PFSK-1 (cell line): ENCODE measurements at regions not wholly inside any gene's neighbourhood (a gene's known extent, or its start where the extent isn't known, plus 50 kb on each side); places are given as distances from the start of the nearest gene placed in this dataset.

ENCODE experiments used
- POLR2AphosphoS5 ChIP-seq: IDR thresholded peaks from 2 replicates; pipeline ENCODE4 v1.6.1; 2012; ENCODE audit warnings: low read depth, mild to moderate bottlenecking, control low read depth, low read length, moderate library complexity
- SIN3A ChIP-seq: IDR thresholded peaks from 2 replicates; pipeline ENCODE4 v1.6.1; 2012; ENCODE audit warnings: mild to moderate bottlenecking, low read length, moderate library complexity, borderline replicate concordance; ENCODE audit not compliant: insufficient read depth
- TAF1 ChIP-seq: IDR thresholded peaks from 2 replicates; pipeline ENCODE4 v1.6.1; 2012; ENCODE audit warnings: low read length, control low read depth, borderline replicate concordance; ENCODE audit not compliant: insufficient read depth
- TF ChIP-seq, protein P1 (sequence below), 2 experiments: IDR thresholded peaks; 2 replicates each; pipeline versions ENCODE4 v1.6.1 to v1.8.0; 2011 to 2012; ENCODE audit warnings: low read depth in 2 of 2, low read length in 2 of 2, control low read depth in 1 of 2, inconsistent platforms in 1 of 2, mild to moderate bottlenecking in 1 of 2, moderate library complexity in 1 of 2; ENCODE audit not compliant: insufficient read depth in 1 of 2

DNA sequence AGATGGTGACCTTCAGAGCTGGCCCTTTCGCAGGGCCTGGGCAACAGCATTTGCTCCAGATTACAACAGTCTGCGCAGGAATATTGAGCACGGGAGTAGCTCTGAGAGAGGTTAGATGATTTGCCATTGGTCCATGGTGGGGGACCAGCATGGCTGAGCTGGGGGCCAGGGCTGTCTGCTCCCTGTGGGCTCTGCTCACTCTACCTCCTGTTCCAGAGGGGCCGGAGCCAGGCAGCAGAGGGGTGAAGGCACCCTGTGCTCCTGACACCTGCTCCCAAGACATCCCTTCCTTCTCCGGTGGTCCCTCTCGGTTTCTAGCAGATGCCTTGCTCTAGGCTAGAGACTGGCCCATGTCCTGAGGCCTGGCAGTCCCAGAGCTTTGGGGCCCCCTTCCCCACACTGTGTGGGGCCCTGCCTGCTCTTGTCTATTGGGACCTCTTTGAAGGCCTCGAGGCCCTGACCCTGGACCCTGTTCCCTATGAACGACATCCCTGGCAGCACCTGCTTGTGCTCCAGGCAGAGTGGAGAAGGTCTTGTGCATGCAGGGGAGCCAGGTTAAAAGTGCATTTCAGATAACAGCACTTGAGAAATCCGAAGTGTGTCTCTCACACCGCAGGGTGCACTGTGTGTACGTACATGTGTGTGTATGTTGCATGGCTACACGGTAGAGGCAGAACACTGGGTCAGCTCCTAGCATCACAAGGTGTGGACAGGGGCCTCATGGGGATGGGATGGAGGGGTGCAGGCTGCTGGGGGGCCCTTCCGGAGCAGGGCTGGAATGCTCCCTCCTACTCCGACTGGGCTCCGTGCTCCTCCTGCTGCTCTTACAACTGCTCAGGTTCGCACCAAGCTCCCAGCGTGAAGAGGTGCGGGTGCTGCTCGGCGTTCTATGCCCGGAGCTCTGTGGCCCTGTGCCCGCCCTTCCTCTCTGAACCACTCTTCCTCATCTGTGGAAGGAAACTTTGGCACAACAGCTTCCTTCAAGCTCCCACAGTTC, 123.3 kb upstream of the B3GAT1 start:
- no peak for TF ChIP-seq POLR2AphosphoS5
- TF ChIP-seq, protein P1, sequence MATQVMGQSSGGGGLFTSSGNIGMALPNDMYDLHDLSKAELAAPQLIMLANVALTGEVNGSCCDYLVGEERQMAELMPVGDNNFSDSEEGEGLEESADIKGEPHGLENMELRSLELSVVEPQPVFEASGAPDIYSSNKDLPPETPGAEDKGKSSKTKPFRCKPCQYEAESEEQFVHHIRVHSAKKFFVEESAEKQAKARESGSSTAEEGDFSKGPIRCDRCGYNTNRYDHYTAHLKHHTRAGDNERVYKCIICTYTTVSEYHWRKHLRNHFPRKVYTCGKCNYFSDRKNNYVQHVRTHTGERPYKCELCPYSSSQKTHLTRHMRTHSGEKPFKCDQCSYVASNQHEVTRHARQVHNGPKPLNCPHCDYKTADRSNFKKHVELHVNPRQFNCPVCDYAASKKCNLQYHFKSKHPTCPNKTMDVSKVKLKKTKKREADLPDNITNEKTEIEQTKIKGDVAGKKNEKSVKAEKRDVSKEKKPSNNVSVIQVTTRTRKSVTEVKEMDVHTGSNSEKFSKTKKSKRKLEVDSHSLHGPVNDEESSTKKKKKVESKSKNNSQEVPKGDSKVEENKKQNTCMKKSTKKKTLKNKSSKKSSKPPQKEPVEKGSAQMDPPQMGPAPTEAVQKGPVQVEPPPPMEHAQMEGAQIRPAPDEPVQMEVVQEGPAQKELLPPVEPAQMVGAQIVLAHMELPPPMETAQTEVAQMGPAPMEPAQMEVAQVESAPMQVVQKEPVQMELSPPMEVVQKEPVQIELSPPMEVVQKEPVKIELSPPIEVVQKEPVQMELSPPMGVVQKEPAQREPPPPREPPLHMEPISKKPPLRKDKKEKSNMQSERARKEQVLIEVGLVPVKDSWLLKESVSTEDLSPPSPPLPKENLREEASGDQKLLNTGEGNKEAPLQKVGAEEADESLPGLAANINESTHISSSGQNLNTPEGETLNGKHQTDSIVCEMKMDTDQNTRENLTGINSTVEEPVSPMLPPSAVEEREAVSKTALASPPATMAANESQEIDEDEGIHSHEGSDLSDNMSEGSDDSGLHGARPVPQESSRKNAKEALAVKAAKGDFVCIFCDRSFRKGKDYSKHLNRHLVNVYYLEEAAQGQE (IDR thresholded peaks at IDR 0.05; ENCODE audit: insufficient read depth in 1 of 2, low read depth in 2 of 2, low read length in 2 of 2) = no peak
- no peak for TF ChIP-seq SIN3A
- no peak for TF ChIP-seq TAF1
